Activated T-helper 17 cell treated with anti-CD3 and anti-CD28 coated beads, Interleukin-2, amount 50 U/mL, for 72 hours (primary cell): ENCODE measurements at regions not wholly inside any gene's neighbourhood (a gene's known extent, or its start where the extent isn't known, plus 50 kb on each side); places are given as distances from the start of the nearest gene placed in this dataset.

Experiments used
- ATAC-seq: fragments of 150-1000 bp; cut with Tn5 transposase; replicated peaks from 2 replicates; pipeline ENCODE4 v1.10.0; 2021; ENCODE audit warnings: mild to moderate bottlenecking, moderate library complexity
- H3K27ac Mint-ChIP-seq: one replicate; pipeline ENCODE4 v1.8.0; 2022; ENCODE audit warnings: mixed read lengths
- H3K27me3 Mint-ChIP-seq: one replicate; pipeline ENCODE4 v1.8.0; 2022; ENCODE audit warnings: mixed read lengths
- H3K36me3 Mint-ChIP-seq: one replicate; pipeline ENCODE4 v1.8.0; 2022; ENCODE audit warnings: low read depth, mild to moderate bottlenecking, mixed read lengths
- H3K4me1 Mint-ChIP-seq: one replicate; pipeline ENCODE4 v1.8.0; 2022; ENCODE audit warnings: mixed read lengths
- H3K4me3 Mint-ChIP-seq: one replicate; pipeline ENCODE4 v1.8.0; 2022; ENCODE audit warnings: mild to moderate bottlenecking, mixed read lengths
- H3K9me3 Mint-ChIP-seq: one replicate; pipeline ENCODE4 v1.8.0; 2022; ENCODE audit warnings: mixed read lengths

GRCh38 chr4:164683040-164683439 lies 70.9 kb upstream of the SMIM31 start:
- Mint-ChIP-seq H3K4me3 (no peak overlapping the region), H3K36me3 (no peaks in the 10 kb centered on the region), H3K9me3 (no peaks in the 10 kb centered on the region), H3K27ac (no peak overlapping the region), H3K27me3 (peaks cover 10% of the 10 kb centered on the region), H3K4me1 (no peaks in the 10 kb centered on the region)
- ATAC-seq = no peak

- H3K36me3 Mint-ChIP-seq = no peaks in the 10 kb centered on the region
- H3K27ac Mint-ChIP-seq = no peak overlapping the region
- no peak for ATAC-seq
- H3K4me3 Mint-ChIP-seq = no peak overlapping the region
- no peaks in the 10 kb centered on the region for H3K4me1 Mint-ChIP-seq
- H3K9me3 Mint-ChIP-seq = no peaks in the 10 kb centered on the region
- peaks cover 11% of the 10 kb centered on the region for H3K27me3 Mint-ChIP-seq
These were observed 58.3 kb upstream of the SMIM31 start for GRCh38 chr4:164695650-164696049.

GRCh38 chr4:164700471-164700870 lies 53.5 kb upstream of the SMIM31 start:
- ATAC-seq = no peak
- no peak overlapping the region for H3K27ac Mint-ChIP-seq

GRCh38 chr4:164701665-164702064 lies 52.3 kb upstream of the SMIM31 start:
- Mint-ChIP-seq H3K36me3 (no peaks in the 10 kb centered on the region), H3K4me3 (no peak overlapping the region), H3K27ac (no peak overlapping the region), H3K27me3 (peaks cover 11% of the 10 kb centered on the region), H3K9me3 (no peaks in the 10 kb centered on the region), H3K4me1 (no peaks in the 10 kb centered on the region)
- ATAC-seq = peak; percentile 35

More at GRCh38 chr4:164700471-164700870, 53.5 kb upstream of the SMIM31 start:
- Mint-ChIP-seq H3K4me1 (no peaks in the 10 kb centered on the region), H3K9me3 (no peaks in the 10 kb centered on the region), H3K36me3 (no peaks in the 10 kb centered on the region), H3K27me3 (peaks cover 11% of the 10 kb centered on the region), H3K4me3 (no peak overlapping the region)
